HG03571 (cell line): ENCODE measurements at regions not wholly inside any gene's neighbourhood (a gene's known extent, or its start where the extent isn't known, plus 50 kb on each side); places are given as distances from the start of the nearest gene placed in this dataset.
"Not testable (repeated sequence)": the region's sequence is repeated elsewhere in the genome, so short reads cannot be mapped to it uniquely, and the experiment has no call there.

Source experiments
- ATAC-seq: cut with Tn5 transposase; IDR thresholded peaks from one replicate; pipeline ENCODE4 v1.9.1; 2021; ENCODE audit not compliant: unreplicated experiment

GRCh38 chr3:30457081-30457480 is 149.3 kb upstream of the TGFBR2 start:
- ATAC-seq = no peak

GRCh38 chr3:30457726-30458125 is 148.7 kb upstream of the TGFBR2 start:
- ATAC-seq = no peak

DNA sequence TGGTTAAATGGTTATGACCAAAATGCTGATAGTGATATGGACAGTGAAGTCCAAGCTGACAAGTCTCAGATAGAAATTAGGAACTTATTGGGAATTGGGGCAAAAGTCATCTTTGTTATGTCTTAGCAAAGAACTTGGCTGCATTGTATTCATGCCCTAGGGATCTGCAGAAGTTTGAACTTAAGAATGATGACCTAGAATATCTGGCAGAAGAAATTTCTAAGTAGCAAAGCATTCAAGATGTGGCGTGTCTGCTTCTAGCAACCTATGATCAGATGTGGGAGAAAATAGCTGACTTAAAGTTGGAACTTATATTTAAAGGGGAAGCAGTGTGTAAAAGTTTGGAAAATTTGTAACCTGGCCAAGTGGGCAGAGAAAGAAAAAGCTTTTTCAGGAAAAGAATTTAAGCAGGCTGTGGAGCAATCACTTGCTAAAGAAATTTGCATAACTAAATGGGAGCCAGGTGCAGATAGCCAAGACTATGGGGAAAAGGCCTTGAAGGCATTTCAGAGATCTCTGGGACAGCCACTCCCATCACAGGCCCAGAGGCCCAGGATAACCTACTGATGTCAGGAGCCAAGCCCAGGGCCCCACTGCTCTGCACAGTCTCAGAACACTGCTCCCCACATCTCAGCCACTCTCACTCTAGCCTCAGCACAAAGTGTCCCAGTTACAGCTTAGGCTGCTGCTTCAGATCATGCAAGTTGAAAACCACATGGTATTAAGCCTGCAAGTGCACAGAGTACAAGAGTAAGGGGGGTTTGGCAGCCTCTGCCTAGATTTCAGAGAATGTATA is 147.8 kb upstream of the TGFBR2 start:
- ATAC-seq = no peak

DNA sequence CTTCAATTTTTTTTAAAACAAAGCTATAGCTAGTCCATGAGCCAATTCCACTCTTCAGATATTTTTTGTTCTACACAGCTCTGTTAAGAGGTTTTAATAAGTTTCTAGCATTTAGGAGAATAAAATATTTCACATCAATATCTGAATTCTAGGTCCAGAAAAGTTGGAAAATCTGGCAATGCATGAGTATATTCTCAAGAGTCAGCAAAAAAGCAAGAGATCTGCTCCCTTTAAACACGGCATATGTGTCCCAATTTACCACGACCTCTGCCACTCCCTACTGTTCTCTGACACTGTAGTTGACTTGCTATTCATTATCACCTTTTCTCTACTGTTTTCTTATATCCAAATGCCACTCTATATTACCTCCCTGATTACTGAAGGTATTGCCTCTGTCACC is 145.1 kb upstream of the TGFBR2 start:
- no peak for ATAC-seq

DNA sequence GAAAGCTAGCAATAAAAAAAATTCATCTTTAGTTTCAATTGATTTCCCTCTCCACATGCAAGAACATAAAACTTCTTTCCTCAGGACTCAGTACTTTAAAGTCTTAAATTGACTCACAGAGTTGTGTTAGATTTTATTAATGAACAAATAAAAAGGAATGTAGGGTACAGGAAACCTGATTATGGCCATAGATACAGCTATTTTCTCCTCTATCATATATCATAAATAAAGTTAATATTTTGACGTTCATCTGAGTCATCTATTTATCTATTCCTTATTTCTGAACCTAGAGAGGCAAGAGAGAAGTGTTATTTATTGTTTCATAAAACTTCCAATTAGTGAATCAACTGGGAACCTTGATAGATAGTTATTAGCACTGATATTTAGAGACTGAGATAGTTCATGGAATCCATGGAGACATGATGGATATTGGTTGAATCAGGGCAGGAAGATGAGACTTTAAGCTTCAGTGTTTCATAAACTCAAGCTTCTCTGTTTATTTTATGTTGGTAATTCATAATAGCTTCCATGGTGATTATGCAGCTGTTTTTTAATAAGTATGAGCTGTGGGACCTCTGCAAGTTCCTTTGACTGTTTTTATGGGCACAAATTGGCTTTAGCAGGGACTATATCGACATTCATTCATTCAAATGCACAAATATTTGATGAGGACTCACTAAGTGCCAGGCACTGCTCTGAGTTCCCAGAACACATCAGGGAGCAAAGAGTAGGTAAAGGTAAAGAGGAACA is 143.5 kb upstream of the TGFBR2 start:
- no peak for ATAC-seq

DNA sequence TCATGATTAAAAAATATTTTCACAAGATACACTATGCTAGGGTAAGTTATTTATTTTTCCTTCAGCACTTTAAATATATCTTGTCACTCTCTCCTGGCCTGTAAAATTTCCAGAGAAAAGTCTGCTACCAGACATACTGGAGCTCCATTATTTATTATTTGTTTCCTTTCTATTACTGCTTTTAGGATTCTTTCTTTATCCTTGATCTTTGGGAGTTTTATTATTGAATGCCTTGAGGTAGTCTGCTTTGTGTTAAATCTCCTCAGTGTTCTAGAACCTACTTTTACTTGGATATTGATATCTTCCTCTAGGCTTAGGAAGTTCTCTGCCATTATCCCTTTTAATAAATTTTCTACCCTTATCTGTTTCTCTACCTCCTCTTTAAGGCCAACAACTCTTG is 142.0 kb upstream of the TGFBR2 start:
- ATAC-seq = no peak

DNA sequence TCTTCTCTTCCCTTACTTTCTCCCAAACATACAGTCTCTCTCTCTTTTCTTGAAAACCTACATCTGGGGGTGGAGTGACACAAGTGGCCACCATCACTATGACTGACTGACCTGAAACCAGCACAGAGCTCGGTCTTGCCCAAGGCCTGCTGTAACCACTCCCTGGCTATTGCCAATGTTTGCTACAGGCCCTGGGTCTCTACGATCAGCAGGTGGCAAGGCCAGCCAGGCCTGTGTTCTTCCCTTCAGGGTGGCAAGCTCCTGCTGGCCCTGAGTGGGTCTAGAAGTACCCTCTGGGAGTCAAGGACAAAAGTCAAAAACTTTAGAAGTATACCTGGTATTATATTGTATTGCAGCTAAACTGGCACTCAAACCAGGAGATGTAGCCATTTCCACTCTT is 140.9 kb upstream of the TGFBR2 start:
- no peak for ATAC-seq

GRCh38 chr3:30467596-30468238 is 138.7 kb upstream of the TGFBR2 start:
- ATAC-seq = no peak

DNA sequence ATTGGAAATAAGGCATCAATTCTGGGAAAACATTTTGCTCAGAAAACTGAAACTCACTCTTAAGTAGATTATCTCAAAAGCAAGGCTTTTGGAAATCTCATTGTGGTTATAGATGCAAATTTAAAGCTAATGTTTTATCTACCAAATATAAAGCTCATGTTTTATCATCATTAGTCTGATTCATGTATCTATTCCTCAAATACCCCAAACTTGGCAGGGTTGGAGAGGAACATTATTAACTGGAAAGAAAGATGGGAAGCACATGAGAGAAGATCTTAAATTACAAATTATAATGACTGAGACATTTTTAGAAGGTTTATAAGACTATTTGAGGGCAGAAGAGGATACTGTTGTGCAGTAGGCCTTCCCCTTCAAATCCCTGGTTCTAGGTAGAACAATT is 137.3 kb upstream of the TGFBR2 start:
- ATAC-seq = no peak

GRCh38 chr3:30470496-30470895 is 135.9 kb upstream of the TGFBR2 start:
- ATAC-seq = no peak

- no peak for ATAC-seq
Observed at GRCh38 chr3:30471066-30471465, 135.3 kb upstream of the TGFBR2 start.

GRCh38 chr3:30471796-30472489 is 134.5 kb upstream of the TGFBR2 start:
- ATAC-seq = no peak

DNA sequence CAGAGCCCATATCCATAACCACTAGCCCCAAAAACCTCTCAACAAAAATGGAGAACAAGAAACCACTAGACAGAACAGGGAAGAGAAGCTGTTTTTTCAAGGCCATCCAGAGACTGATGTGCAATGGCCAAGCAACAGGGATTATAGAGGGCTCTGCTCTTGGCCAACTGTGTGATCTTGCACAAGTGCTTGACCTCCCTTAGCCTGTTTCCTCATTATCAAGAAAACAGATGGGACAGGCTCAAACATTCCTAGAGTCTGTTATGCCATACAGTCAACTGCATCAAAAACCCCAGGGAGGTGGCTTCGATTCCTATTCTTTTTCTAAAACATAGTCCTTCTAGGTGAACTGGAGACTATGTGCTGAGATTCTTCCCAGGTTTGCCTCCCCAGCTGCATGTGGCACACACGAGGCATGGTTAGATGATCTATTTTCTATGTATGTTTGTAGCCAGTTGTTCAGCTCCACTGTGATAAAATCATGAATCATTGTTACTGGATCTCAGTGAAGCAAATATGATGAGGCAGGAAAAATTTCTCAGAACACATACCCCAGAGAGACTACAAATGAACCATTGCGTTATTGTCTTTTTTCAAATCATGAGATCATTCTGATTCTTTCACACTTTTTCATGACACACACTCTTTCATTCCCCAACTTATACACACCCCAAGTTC is 132.9 kb upstream of the TGFBR2 start:
- ATAC-seq = no peak

DNA sequence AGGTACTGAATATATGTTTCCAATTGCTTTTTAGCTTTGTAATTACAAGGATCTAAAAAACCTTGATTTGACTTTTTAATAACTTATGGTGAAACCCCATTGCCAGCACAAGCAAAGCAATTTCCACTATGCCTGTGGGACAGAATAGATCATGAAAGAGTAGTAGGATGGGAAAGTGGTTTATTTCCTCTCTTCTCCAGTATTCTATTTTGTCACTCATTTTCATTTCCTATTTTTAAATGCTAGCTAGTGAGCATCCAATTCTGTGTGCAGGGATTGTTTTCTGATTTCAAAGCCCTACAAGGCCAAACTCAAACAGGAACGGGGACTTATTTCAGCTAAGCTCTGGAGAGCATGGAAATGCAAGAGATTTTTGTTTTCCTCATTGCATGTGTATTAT is 132.0 kb upstream of the TGFBR2 start:
- ATAC-seq = no peak

DNA sequence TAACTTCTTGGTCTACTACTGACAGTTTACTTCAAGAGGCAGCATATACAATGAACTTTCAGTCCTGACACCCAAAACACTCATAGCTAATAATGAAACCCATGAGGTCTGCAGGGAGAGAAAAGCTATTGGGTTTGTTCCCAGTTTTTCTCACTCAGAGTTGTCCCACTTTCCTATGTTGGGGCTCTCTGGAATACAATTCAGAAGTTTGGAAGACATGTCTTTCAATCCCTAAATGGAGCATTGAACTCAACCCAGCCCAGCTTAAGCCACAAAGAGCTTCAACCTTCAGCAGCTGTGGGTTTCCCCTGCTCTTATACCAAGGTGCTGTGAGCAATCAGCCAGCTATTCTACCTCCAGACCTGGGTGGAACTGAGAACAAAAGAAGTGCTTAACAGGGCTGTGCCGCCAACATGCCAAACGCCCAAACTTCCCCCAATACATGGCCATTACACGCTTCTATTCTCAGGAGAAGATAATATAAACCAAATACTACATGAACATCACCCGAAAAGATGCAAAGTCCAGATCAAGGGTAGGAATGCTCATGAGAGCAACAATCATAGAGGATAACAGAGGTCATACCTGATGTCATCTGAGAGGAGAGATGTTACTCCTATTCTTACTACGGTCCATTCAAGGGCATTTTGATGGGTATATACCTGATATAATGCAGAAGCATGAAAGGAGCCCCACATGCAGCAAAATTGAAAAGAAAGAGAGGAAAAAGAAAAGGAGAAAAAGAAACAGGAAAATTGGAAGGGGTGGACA is 131.2 kb upstream of the TGFBR2 start:
- ATAC-seq = peak; percentile 88

- ATAC-seq = no peak
Observed at GRCh38 chr3:30475809-30476178, 130.6 kb upstream of the TGFBR2 start.

DNA sequence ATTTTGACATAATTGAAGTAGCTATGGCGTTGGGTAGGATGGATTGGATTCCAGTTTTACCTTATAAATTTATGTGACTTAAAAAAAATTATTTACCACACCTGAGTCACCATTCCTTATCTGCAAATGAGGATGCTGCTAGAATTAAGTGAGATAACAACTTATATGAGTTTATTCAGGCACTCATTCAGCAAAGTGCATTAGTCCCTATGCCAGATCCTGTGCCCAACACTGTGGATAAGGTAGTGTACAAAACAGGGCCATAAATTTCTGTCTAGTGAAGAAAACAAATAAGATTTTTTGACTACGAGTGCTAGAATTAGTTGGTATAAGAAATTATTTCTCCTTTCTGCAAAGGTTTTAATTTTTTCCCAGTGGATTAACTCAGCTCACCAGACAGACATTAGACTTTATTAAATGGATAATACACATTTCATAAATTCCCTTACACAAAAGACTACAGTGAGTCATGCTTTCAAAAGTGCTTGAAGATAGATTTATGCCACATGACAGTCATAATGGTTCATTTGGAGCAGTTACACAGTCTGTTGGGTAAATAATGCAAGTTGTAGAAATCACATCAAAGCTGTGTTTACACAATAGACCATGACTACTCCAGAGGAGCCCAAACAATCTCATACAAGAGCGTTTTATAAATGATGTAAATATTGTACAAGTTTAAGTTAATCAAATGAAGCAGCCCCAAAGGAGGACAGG is 129.9 kb upstream of the TGFBR2 start:
- no peak for ATAC-seq

GRCh38 chr3:30477149-30477921 is 129.1 kb upstream of the TGFBR2 start:
- ATAC-seq = no peak

DNA sequence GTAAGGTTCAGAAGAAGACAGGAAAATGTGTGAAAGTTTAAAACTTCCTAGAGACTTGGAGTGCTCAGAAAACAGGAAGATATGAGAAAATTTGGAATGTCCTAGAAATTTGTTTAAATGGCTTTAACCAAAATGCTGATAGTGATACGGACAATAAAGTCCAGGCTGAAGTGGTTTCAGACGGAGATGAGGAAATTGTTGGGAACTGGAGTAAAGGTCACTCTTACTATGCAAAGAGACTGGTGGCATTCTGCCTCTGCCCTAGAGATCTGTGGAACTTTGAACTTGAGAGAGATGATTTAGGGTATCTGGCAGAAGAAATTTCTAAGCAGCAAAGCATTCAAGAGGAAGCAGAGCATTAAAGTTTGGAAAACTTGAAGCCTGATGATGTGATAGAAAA is 126.7 kb upstream of the TGFBR2 start:
- ATAC-seq = not testable (repeated sequence)
